K562 (cell line): ENCODE measurements at regions not wholly inside any gene's neighbourhood (a gene's known extent, or its start where the extent isn't known, plus 50 kb on each side); places are given as distances from the start of the nearest gene placed in this dataset.

Source experiments
- SMC3 ChIP-seq: conservative IDR thresholded peaks from 2 replicates; pipeline ENCODE4 v1.6.1; 2011; ENCODE audit warnings: low read depth, low read length, improper control_type of control experiment; ENCODE audit not compliant: insufficient read depth
- SREBF2 ChIP-seq: sonication (generic); formaldehyde crosslinking; IDR thresholded peaks from 2 replicates; pipeline ENCODE4 v1.4.0; 2020; ENCODE audit warnings: mild to moderate bottlenecking, missing genetic modification reagents
- TF ChIP-seq, protein P1 (sequence below), 3 experiments: IDR thresholded peaks in 2 of 3; conservative IDR thresholded peaks in 1 of 3; 2 replicates each; pipeline ENCODE4 v1.5.1; 2011 to 2012; ENCODE audit warnings: low read length in 3 of 3, mild to moderate bottlenecking in 3 of 3, control low read depth in 2 of 3, improper control_type of control experiment in 1 of 3, inconsistent platforms in 1 of 3, low read depth in 1 of 3, mixed read lengths in 1 of 3, moderate library complexity in 1 of 3; ENCODE audit not compliant: insufficient read depth in 2 of 3

GRCh38 chr6:15990179-15990578 lies 138.7 kb upstream of the MYLIP start:
- no peak for TF ChIP-seq SREBF2
- TF ChIP-seq SMC3, result no peak
- TF ChIP-seq, protein P1, sequence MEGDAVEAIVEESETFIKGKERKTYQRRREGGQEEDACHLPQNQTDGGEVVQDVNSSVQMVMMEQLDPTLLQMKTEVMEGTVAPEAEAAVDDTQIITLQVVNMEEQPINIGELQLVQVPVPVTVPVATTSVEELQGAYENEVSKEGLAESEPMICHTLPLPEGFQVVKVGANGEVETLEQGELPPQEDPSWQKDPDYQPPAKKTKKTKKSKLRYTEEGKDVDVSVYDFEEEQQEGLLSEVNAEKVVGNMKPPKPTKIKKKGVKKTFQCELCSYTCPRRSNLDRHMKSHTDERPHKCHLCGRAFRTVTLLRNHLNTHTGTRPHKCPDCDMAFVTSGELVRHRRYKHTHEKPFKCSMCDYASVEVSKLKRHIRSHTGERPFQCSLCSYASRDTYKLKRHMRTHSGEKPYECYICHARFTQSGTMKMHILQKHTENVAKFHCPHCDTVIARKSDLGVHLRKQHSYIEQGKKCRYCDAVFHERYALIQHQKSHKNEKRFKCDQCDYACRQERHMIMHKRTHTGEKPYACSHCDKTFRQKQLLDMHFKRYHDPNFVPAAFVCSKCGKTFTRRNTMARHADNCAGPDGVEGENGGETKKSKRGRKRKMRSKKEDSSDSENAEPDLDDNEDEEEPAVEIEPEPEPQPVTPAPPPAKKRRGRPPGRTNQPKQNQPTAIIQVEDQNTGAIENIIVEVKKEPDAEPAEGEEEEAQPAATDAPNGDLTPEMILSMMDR (IDR thresholded peaks at IDR 0.05 in 2 of 3, conservative IDR thresholded peaks at IDR 0.05 in 1 of 3; ENCODE audit: insufficient read depth in 2 of 3, low read depth in 1 of 3, low read length in 3 of 3), result no peak
